HL-60 (cell line): ENCODE measurements at regions not wholly inside any gene's neighbourhood (a gene's known extent, or its start where the extent isn't known, plus 50 kb on each side); places are given as distances from the start of the nearest gene placed in this dataset.

Experiments used
- DNase-seq, 2 experiments: peaks; one replicate each; pipeline ENCODE4 v3.0.0-alpha.2; 2010 to 2020; ENCODE audit warnings: low read depth in 1 of 2, low spot score in 1 of 2
- H3K27ac ChIP-seq: fragments of 250-450 bp; sonication (Bioruptor Pico); replicated peaks from 2 replicates; pipeline ENCODE4 v1.5.1; 2020; ENCODE audit warnings: mild to moderate bottlenecking, moderate library complexity
- H3K27me3 ChIP-seq: fragments of 250-450 bp; sonication (Bioruptor Pico); 2 replicates; pipeline ENCODE4 v1.5.1; 2021; ENCODE audit warnings: mild to moderate bottlenecking, moderate library complexity; ENCODE audit not compliant: insufficient read depth, poor library complexity, severe bottlenecking
- H3K4me3 ChIP-seq: replicated peaks from 2 replicates; pipeline ENCODE4 v1.5.1; 2011; ENCODE audit warnings: mild to moderate bottlenecking, control low read depth, low read length; ENCODE audit not compliant: insufficient read depth
- CTCF ChIP-seq: IDR thresholded peaks from one replicate; pipeline ENCODE4 v1.5.1; 2011; ENCODE audit warnings: low read length, control low read depth, inconsistent platforms; ENCODE audit not compliant: insufficient read depth
- GABPA ChIP-seq: IDR thresholded peaks from 2 replicates; pipeline ENCODE4 v1.6.1; 2012; ENCODE audit warnings: low read depth
- POLR2AphosphoS5 ChIP-seq: IDR thresholded peaks from 2 replicates; pipeline ENCODE4 v1.6.1; 2012; ENCODE audit warnings: low read depth
- REST ChIP-seq: IDR thresholded peaks from 2 replicates; pipeline ENCODE4 v1.6.1; 2012; ENCODE audit warnings: low read depth; ENCODE audit not compliant: insufficient replicate concordance
- SPI1 ChIP-seq: IDR thresholded peaks from 2 replicates; pipeline ENCODE4 v1.6.1; 2012; ENCODE audit warnings: low read depth, mild to moderate bottlenecking, borderline replicate concordance

GRCh38 chr5:125236007-125236406 is 489.6 kb upstream of the ZNF608 start:
- H3K27me3 ChIP-seq = no peaks in the 10 kb centered on the region
- no peak overlapping the region for H3K27ac ChIP-seq
- TF ChIP-seq GABPA (no peak), SPI1 (no peak), REST (no peak), POLR2AphosphoS5 (no peak), CTCF (no peak)
- no peak overlapping the region for H3K4me3 ChIP-seq
- DNase-seq = no peak

GRCh38 chr5:125236981-125237380 is 490.5 kb upstream of the ZNF608 start:
- TF ChIP-seq POLR2AphosphoS5 = no peak
- TF ChIP-seq REST = no peak
- no peak for TF ChIP-seq CTCF
- no peak for TF ChIP-seq GABPA
- TF ChIP-seq SPI1 = no peak
- no peak for DNase-seq
- Histone ChIP-seq H3K27me3 (no peaks in the 10 kb centered on the region), H3K4me3 (no peak overlapping the region), H3K27ac (no peak overlapping the region)

GRCh38 chr5:125244531-125244930 is 498.1 kb upstream of the ZNF608 start:
- Histone ChIP-seq H3K27ac (no peak overlapping the region), H3K4me3 (no peak overlapping the region), H3K27me3 (no peaks in the 10 kb centered on the region)
- DNase-seq = no peak
- no peak for TF ChIP-seq SPI1
- no peak for TF ChIP-seq POLR2AphosphoS5

- Histone ChIP-seq H3K27me3 (no peaks in the 10 kb centered on the region), H3K27ac (no peak overlapping the region), H3K4me3 (no peak overlapping the region)
- DNase-seq = no peak
- no peak for TF ChIP-seq GABPA
- no peak for TF ChIP-seq POLR2AphosphoS5
- TF ChIP-seq SPI1 = no peak
- TF ChIP-seq CTCF = no peak
- no peak for TF ChIP-seq REST
Measured at GRCh38 chr5:125245216-125245615, 498.8 kb upstream of the ZNF608 start.
